CD4-positive, CD25-positive, alpha-beta regulatory T cell (primary cell): ENCODE measurements at regions not wholly inside any gene's neighbourhood (a gene's known extent, or its start where the extent isn't known, plus 50 kb on each side); places are given as distances from the start of the nearest gene placed in this dataset.
A peak's percentile ranks its signal among the peaks of the same experiment; 100 is the strongest.

Experiments
- ATAC-seq, 2 donors: fragments of 150-1000 bp; cut with Tn5 transposase; one replicate each; pipeline ENCODE4 v1.10.0; 2021; ENCODE audit warnings: low read depth in 2 of 2, moderate number of reproducible peaks in 2 of 2, moderate library complexity in 1 of 2
- DNase-seq, 3 donors: peaks; one replicate each; pipeline versions ENCODE4 v3.0.0 to v3.0.0-alpha.2; 2012 to 2022; ENCODE audit warnings: mixed read lengths in 1 of 3
- H3K27ac ChIP-seq: one replicate; pipeline ENCODE4 v1.7.0; 2013; ENCODE audit warnings: mild to moderate bottlenecking, low read length; ENCODE audit not compliant: insufficient read depth, poor library complexity, severe bottlenecking
- H3K27me3 ChIP-seq: one replicate; pipeline ENCODE4 v1.7.0; 2013; ENCODE audit warnings: low read length; ENCODE audit not compliant: control insufficient read depth, insufficient read depth
- H3K36me3 ChIP-seq: one replicate; pipeline ENCODE4 v1.7.0; 2013; ENCODE audit warnings: mild to moderate bottlenecking, low read length, moderate library complexity; ENCODE audit not compliant: control insufficient read depth, insufficient read depth
- H3K4me1 ChIP-seq: 2 replicates; pipeline ENCODE4 v1.7.0; 2013; ENCODE audit warnings: mild to moderate bottlenecking, low read length; ENCODE audit not compliant: insufficient read depth, control insufficient read depth, poor library complexity, severe bottlenecking
- H3K4me3 ChIP-seq: one replicate; pipeline ENCODE4 v1.7.0; 2013; ENCODE audit warnings: low read depth, mild to moderate bottlenecking, low read length, moderate library complexity
- H3K9me3 ChIP-seq, 2 experiments: 1 replicate in 1 of 2; 2 replicates in 1 of 2; pipeline ENCODE4 v1.7.0; 2013; ENCODE audit warnings: low read length in 2 of 2, mild to moderate bottlenecking in 1 of 2, moderate library complexity in 1 of 2; ENCODE audit not compliant: control insufficient read depth in 2 of 2
- H3K27ac Mint-ChIP-seq, 3 donors: one replicate each; pipeline ENCODE4 v1.8.0; 2020 to 2022; ENCODE audit warnings: mild to moderate bottlenecking in 3 of 3, mixed read lengths in 3 of 3, moderate library complexity in 2 of 3
- H3K27me3 Mint-ChIP-seq: one replicate; pipeline ENCODE4 v1.8.0; 2022; ENCODE audit warnings: mild to moderate bottlenecking, mixed read lengths
- H3K36me3 Mint-ChIP-seq: one replicate; pipeline ENCODE4 v1.8.0; 2020; ENCODE audit warnings: mixed read lengths
- H3K4me1 Mint-ChIP-seq, 4 donors: one replicate each; pipeline ENCODE4 v1.8.0; 2020 to 2022; ENCODE audit warnings: mixed read lengths in 4 of 4, mild to moderate bottlenecking in 1 of 4
- H3K4me3 Mint-ChIP-seq, 4 donors: one replicate each; pipeline ENCODE4 v1.8.0; 2020 to 2022; ENCODE audit warnings: mild to moderate bottlenecking in 4 of 4, mixed read lengths in 4 of 4, moderate library complexity in 3 of 4
- H3K9me3 Mint-ChIP-seq, 7 donors: one replicate each; pipeline ENCODE4 v1.8.0; 2020 to 2022; ENCODE audit warnings: mixed read lengths in 7 of 7, mild to moderate bottlenecking in 3 of 7, moderate library complexity in 2 of 7

- Mint-ChIP-seq H3K27ac (peak overlapping the region in 2 of 3 donors; percentile 62 to 79), H3K4me1 (peaks cover 27 to 72% (median 54%) of the 10 kb centered on the region in 4 donors), H3K4me3 (no peak overlapping the region), H3K27me3 (no peaks in the 10 kb centered on the region), H3K9me3 (no peaks in the 10 kb centered on the region), H3K36me3 (no peaks in the 10 kb centered on the region)
- no peak overlapping the region for H3K4me3 ChIP-seq
- H3K9me3 ChIP-seq = no peaks in the 10 kb centered on the region
- peak overlapping the region; percentile 17 for H3K27ac ChIP-seq
- H3K36me3 ChIP-seq = no peaks in the 10 kb centered on the region
- ATAC-seq (no peak), DNase-seq (no peak)
- peaks cover 52% of the 10 kb centered on the region for H3K4me1 ChIP-seq
- no peaks in the 10 kb centered on the region for H3K27me3 ChIP-seq
These were observed 167.7 kb downstream of the TOMM20 start for GRCh38 chr1:234960722-234961455.

DNA sequence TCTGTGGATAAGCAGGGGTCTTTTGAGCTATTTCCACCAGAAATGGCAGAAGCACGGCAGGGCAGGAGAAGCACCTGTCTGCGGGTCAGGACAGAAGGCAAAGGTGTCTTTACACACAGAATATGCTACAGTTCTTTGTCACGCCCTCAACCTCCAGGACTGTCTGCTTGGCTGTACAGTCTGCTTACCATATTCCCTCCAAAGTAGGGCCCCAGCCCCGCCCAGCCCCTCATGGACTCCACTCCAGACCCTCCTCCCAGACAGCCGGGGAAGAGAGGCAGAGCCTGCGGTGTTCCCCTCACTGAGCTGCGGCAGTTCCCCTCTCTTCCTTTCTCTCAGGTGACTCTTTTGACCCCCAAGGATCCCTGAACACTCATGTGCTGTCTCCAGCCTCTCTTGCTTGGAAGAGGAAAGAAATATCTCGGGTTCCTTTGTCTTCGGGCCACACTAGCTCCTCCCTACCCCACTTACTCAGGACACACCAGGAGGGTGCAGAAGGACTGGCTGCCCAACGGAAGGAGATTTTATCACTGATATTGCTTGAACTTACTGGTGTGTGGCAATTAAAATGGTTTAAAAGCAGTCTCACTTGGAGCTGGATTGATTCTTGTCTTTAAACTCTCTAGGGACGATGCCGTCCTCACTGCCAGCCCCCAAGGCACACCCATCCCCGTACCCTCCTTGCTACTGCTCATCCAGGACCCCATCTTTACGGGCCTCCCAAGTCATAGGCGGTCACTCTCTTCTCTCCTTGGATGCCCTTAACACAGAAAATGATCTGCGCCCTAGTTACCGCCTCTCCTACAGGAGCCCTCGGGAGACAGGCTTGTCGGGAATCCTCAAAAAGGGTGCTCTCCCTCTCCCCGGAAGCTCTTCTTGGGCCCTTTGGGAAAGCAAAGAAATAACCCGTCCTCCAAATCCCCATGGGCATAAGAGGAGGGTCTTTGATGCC, 169.7 kb downstream of the TOMM20 start:
- Histone ChIP-seq H3K4me1 (peaks cover 50% of the 10 kb centered on the region), H3K9me3 (no peaks in the 10 kb centered on the region), H3K4me3 (no peak overlapping the region), H3K27ac (no peak overlapping the region), H3K27me3 (no peaks in the 10 kb centered on the region), H3K36me3 (no peaks in the 10 kb centered on the region)
- H3K9me3 Mint-ChIP-seq = no peaks in the 10 kb centered on the region
- peak overlapping the region; percentile 70 to 77 (median 72) for H3K27ac Mint-ChIP-seq
- no peaks in the 10 kb centered on the region for H3K27me3 Mint-ChIP-seq
- DNase-seq = no peak
- no peak for ATAC-seq
- H3K36me3 Mint-ChIP-seq = no peaks in the 10 kb centered on the region
- peaks cover 32 to 77% (median 55%) of the 10 kb centered on the region in 4 donors for H3K4me1 Mint-ChIP-seq
- H3K4me3 Mint-ChIP-seq = no peak overlapping the region

DNA sequence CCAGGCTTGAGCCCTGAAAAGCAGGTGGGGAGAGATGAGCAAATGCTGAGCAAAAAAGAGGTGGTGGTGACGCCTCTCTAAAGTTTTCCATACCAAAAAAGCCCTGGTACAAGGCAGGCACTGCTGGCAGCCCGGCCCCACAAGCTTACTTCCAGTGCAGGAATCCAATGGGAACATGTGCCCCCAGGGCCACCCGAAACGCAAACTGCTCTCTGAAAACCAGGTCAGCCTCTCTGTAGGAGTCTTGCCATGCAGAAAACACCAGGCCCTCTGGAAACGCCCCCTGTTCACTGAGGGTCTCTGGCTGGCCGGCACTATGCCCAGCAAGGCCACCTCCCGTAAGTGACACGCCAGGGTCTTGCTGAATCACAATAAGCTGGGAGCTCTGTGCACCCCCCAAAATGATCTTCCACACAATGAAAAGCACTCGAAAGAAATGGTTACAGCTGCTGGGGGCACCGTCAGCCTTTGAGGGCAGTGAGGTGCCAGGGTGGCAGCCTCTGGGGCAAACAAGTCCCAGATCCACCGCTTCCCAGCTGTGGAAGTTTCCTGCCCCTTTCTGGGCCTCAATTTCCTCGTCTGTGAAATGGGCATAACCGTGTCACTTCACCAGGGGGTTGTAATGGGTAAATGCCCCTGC, 170.5 kb downstream of the TOMM20 start:
- Histone ChIP-seq H3K4me3 (no peak overlapping the region), H3K4me1 (peaks cover 42% of the 10 kb centered on the region), H3K36me3 (no peaks in the 10 kb centered on the region), H3K27me3 (no peaks in the 10 kb centered on the region), H3K27ac (no peak overlapping the region), H3K9me3 (no peaks in the 10 kb centered on the region)
- Mint-ChIP-seq H3K27me3 (no peaks in the 10 kb centered on the region), H3K9me3 (no peaks in the 10 kb centered on the region), H3K27ac (no peak overlapping the region), H3K36me3 (no peaks in the 10 kb centered on the region), H3K4me3 (no peak overlapping the region), H3K4me1 (peaks cover 27 to 74% (median 49%) of the 10 kb centered on the region in 4 donors)
- DNase-seq (no peak), ATAC-seq (no peak)

- no peaks in the 10 kb centered on the region for H3K36me3 Mint-ChIP-seq
- peaks cover 35% of the 10 kb centered on the region for H3K4me1 ChIP-seq
- H3K27ac Mint-ChIP-seq = peak overlapping the region in 2 of 3 donors; percentile 17 to 31
- H3K4me3 Mint-ChIP-seq = no peak overlapping the region
- H3K27me3 ChIP-seq = no peaks in the 10 kb centered on the region
- H3K27me3 Mint-ChIP-seq = no peaks in the 10 kb centered on the region
- H3K9me3 Mint-ChIP-seq = no peaks in the 10 kb centered on the region
- peaks cover 20 to 67% (median 43%) of the 10 kb centered on the region in 4 donors for H3K4me1 Mint-ChIP-seq
- H3K9me3 ChIP-seq = no peaks in the 10 kb centered on the region
- H3K36me3 ChIP-seq = no peaks in the 10 kb centered on the region
- no peak for ATAC-seq
- H3K27ac ChIP-seq = no peak overlapping the region
- no peak for DNase-seq
- H3K4me3 ChIP-seq = no peak overlapping the region
These were observed 171.1 kb downstream of the TOMM20 start for GRCh38 chr1:234957330-234958065.

DNA sequence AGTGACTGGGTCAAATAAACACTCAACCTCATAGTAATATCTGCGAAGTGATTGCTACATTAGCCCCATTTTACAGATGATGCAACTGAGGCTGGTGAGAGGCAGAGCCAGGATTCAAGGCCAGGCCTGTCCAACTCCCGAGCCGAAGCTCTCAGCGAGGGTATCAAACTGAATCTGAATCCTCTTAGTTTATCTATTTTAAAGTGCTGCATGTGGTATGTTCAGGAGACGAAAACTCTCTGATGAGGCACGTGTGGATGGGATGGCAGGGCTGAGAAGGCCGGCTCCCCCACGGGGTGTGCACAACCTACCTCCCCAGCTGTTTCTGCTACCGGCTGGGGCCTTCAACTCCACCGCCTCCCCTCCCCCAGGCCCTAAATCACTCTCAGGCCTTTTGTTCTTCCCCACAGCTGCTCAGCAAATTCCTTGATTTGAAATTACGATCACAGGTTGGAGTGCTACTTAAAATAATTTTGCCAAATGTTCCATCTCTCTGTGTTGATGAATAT, 171.8 kb downstream of the TOMM20 start:
- no peaks in the 10 kb centered on the region for H3K27me3 Mint-ChIP-seq
- H3K27ac ChIP-seq = no peak overlapping the region
- ATAC-seq (no peak), DNase-seq (no peak)
- no peaks in the 10 kb centered on the region for H3K36me3 Mint-ChIP-seq
- no peaks in the 10 kb centered on the region for H3K9me3 Mint-ChIP-seq
- no peaks in the 10 kb centered on the region for H3K27me3 ChIP-seq
- H3K27ac Mint-ChIP-seq = peak overlapping the region in 2 of 3 donors; percentile 17 to 31
- no peak overlapping the region for H3K4me3 ChIP-seq
- H3K4me1 ChIP-seq = peaks cover 29% of the 10 kb centered on the region
- H3K4me1 Mint-ChIP-seq = peaks cover 14 to 61% (median 37%) of the 10 kb centered on the region in 4 donors
- H3K36me3 ChIP-seq = no peaks in the 10 kb centered on the region
- no peak overlapping the region for H3K4me3 Mint-ChIP-seq
- H3K9me3 ChIP-seq = no peaks in the 10 kb centered on the region

DNA sequence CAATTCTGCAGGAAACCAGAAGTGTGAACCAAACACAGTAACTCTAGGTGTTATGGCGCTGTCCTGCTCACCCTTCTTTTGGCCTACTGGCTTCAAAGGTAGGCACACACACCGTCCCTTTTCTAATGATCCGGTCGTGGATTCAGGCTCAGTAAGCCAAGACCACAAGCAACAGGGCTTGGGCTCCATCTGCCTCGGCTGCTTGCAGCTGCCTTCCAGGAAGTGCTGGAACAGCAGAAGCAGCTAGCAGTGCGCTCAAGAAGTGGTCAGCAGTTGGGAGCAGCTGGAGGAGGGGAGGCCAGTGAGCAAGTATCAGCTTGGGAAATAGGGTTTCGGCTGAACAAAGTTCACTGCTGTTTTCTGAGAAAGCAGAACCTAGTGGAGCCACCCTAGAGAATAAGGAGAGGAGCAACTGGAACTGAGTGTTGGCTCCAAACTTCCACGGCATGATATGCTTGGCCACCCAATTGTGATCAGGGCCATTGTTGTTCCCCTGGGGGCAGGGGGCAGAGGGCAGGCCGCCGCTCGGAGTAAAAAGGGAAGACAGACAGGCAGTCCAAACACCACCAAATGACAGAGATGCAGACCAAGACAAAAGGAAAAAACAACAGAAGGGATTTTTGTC, 173.4 kb downstream of the TOMM20 start:
- peak overlapping the region; percentile 80 to 97 (median 94) for H3K27ac Mint-ChIP-seq
- DNase-seq (peak in 1 of 3 donors; percentile 48), ATAC-seq (peak; percentile 35 to 47)
- Histone ChIP-seq H3K4me1 (peaks cover 16% of the 10 kb centered on the region), H3K36me3 (no peaks in the 10 kb centered on the region), H3K4me3 (peak overlapping the region; percentile 43), H3K27ac (peak overlapping the region; percentile 20), H3K9me3 (no peaks in the 10 kb centered on the region), H3K27me3 (no peaks in the 10 kb centered on the region)
- peak overlapping the region in 3 of 4 donors; percentile 27 to 77 (median 68) for H3K4me3 Mint-ChIP-seq
- H3K4me1 Mint-ChIP-seq = peaks cover 12 to 47% (median 25%) of the 10 kb centered on the region in 4 donors
- no peaks in the 10 kb centered on the region for H3K9me3 Mint-ChIP-seq
- no peaks in the 10 kb centered on the region for H3K27me3 Mint-ChIP-seq
- no peaks in the 10 kb centered on the region for H3K36me3 Mint-ChIP-seq
